ENCODE measurements at regions not wholly inside any gene's neighbourhood (a gene's known extent, or its start where the extent isn't known, plus 50 kb on each side); places are given as distances from the start of the nearest gene placed in this dataset.

GRCh38 chr1:19536519-19536918 is 51.2 kb upstream of the CAPZB start:
- Histone ChIP-seq H2AFZ (ENCODE audit: low read depth) (no peak overlapping the region), H4K20me1 (ENCODE audit: insufficient read depth) (no peaks in the 10 kb centered on the region), H3K27ac (ENCODE audit: low read depth in 2 of 2, low read length in 1 of 2) (no peak overlapping the region), H3K4me1 (ENCODE audit: control insufficient read depth in 1 of 2, insufficient read depth in 2 of 2, low read depth in 1 of 2, low read length in 1 of 2) (no peaks in the 10 kb centered on the region), H3K36me3 (replicated peaks in 1 of 2; ENCODE audit: control insufficient read depth in 1 of 2, insufficient read depth in 2 of 2, low read length in 1 of 2) (no peaks in the 10 kb centered on the region), H3K4me2 (no peak overlapping the region), H3K9ac (no peak overlapping the region), H3K27me3 (ENCODE audit: insufficient read depth) (no peaks in the 10 kb centered on the region), H3K9me2 (no peaks in the 10 kb centered on the region), H3K4me3 (ENCODE audit: low read depth in 2 of 2, low read length in 1 of 2) (no peak overlapping the region), H3K79me2 (ENCODE audit: insufficient read depth) (no peaks in the 10 kb centered on the region), H3F3A (replicated peaks; ENCODE audit: insufficient read depth) (no peaks in the 10 kb centered on the region), H3K9me3 (no peaks in the 10 kb centered on the region)
- TF ChIP-seq RFX5 (IDR thresholded peaks at IDR 0.05; ENCODE audit: low read length) (no peak), TAF1 (IDR thresholded peaks at IDR 0.05; ENCODE audit: borderline replicate concordance, low read depth, low read length) (no peak), RCOR1 (IDR thresholded peaks at IDR 0.05; ENCODE audit: low read length) (no peak), ZBTB33 (IDR thresholded peaks at IDR 0.05; ENCODE audit: borderline replicate concordance, low read depth) (no peak), NRF1 (IDR thresholded peaks at IDR 0.05; ENCODE audit: low read depth, low read length) (no peak), FOXM1 (IDR thresholded peaks at IDR 0.05; ENCODE audit: low read depth) (no peak), USF2 (IDR thresholded peaks at IDR 0.05; ENCODE audit: borderline replicate concordance, low read depth, low read length) (no peak), USF1 (IDR thresholded peaks at IDR 0.05; ENCODE audit: borderline replicate concordance, low read depth) (no peak), RXRA (IDR thresholded peaks at IDR 0.05; ENCODE audit: borderline replicate concordance, low read depth) (no peak), RAD21 (IDR thresholded peaks at IDR 0.05; ENCODE audit: low read length) (no peak), ELF1 (IDR thresholded peaks at IDR 0.05) (no peak), MAX (IDR thresholded peaks at IDR 0.05; ENCODE audit: low read depth) (no peak), SMC3 (IDR thresholded peaks at IDR 0.05; ENCODE audit: low read depth, low read length) (no peak), EZH2phosphoT487 (IDR thresholded peaks at IDR 0.05; ENCODE audit: borderline replicate concordance, low read depth) (no peak), YY1 (IDR thresholded peaks at IDR 0.05; ENCODE audit: low read depth) (no peak)
- DNase-seq = no peak
- POLR2A ChIA-PET = no interaction called here
- CTCF ChIA-PET = no interaction called here
- WGBS (ENCODE audit: low lambda C conversion rate) = 91% methylated on average over 6 of the region's 6 CpGs

- Histone ChIP-seq H3K9me3 (no peaks in the 10 kb centered on the region), H3F3A (replicated peaks; ENCODE audit: insufficient read depth) (no peaks in the 10 kb centered on the region), H2AFZ (ENCODE audit: low read depth) (no peak overlapping the region), H3K4me1 (ENCODE audit: control insufficient read depth in 1 of 2, insufficient read depth in 2 of 2, low read depth in 1 of 2, low read length in 1 of 2) (no peaks in the 10 kb centered on the region), H3K27ac (ENCODE audit: low read depth in 2 of 2, low read length in 1 of 2) (no peak overlapping the region), H3K4me2 (no peak overlapping the region), H3K9me2 (no peaks in the 10 kb centered on the region), H3K79me2 (ENCODE audit: insufficient read depth) (no peaks in the 10 kb centered on the region), H3K4me3 (ENCODE audit: low read depth in 2 of 2, low read length in 1 of 2) (no peak overlapping the region), H3K36me3 (replicated peaks in 1 of 2; ENCODE audit: control insufficient read depth in 1 of 2, insufficient read depth in 2 of 2, low read length in 1 of 2) (no peaks in the 10 kb centered on the region), H3K9ac (no peak overlapping the region), H3K27me3 (ENCODE audit: insufficient read depth) (no peaks in the 10 kb centered on the region), H4K20me1 (ENCODE audit: insufficient read depth) (no peaks in the 10 kb centered on the region)
- DNase-seq = no peak
- TF ChIP-seq ELF1 (IDR thresholded peaks at IDR 0.05) = no peak
- TF ChIP-seq MXI1 (IDR thresholded peaks at IDR 0.05; ENCODE audit: low read depth, low read length) = no peak
- POLR2A ChIA-PET = no interaction called here
- CTCF ChIA-PET = no interaction called here
- WGBS (ENCODE audit: low lambda C conversion rate) = 58% methylated on average over 3 of the region's 3 CpGs
Observed at GRCh38 chr1:19535214-19535613, 49.9 kb upstream of the CAPZB start.
